HG03520 (cell line): ENCODE measurements at regions not wholly inside any gene's neighbourhood (a gene's known extent, or its start where the extent isn't known, plus 50 kb on each side); places are given as distances from the start of the nearest gene placed in this dataset.
"Not testable (repeated sequence)": the region's sequence is repeated elsewhere in the genome, so short reads cannot be mapped to it uniquely, and the experiment has no call there.

Experiments used
- ATAC-seq: cut with Tn5 transposase; IDR thresholded peaks from one replicate; pipeline ENCODE4 v1.9.1; 2021; ENCODE audit warnings: mild to moderate bottlenecking, moderate library complexity; ENCODE audit not compliant: unreplicated experiment

DNA sequence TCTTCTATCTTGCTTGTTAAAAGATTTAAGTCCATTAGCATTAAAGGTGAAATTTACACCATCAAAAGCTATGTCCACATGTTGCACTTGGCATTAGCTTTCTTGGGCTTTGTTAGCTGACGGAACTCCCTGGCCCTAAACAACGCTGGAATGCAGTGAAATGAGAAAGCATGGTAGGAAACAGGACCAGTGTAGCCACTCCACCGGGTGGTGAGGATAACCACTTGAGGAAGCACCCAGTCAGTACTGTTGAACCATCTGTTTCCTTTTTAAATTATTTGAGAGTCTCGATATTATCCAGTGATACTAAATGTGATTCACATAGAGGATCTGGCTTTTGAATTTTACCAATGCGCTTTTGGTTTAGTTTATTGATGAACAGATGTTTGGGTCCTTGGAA is 374.9 kb upstream of the NOX3 start:
- ATAC-seq, result no peak

DNA sequence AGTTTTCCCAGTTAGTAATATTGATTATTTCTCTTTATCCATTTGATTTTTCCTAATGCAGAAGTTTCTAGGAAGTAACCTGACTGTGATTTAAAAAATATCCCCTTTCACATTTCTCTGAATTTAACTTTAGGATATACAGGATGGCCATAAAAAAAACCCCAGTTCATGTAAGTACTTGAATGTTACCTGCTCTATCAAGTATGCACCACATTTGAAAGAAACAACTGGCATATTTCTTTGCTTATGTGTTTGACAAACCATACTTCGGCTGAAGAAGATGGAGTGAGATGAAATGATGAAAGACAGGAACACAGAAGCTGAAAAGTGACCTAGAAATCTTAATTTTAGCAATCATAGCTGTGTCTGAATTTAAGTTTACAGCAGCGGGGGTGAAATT is 374.0 kb upstream of the NOX3 start:
- ATAC-seq, result no peak

DNA sequence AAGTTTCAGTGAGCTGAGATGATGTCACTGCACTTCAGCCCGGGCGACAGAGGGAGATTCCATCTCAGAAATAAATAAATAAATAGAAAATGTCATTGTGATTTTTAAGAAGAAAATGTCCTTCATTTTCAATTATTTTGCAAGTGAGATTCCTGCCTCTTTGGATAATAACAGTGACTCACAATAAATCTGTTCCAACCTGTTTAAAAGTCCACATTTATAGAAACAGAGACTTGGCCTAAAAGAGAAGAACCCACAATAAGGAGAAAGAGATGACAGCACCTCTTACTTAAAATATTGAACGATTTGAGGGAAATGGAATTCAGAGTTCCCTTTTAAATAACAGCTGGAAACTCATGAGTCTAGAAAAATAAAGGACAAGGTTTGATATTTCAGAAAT is 373.4 kb upstream of the NOX3 start:
- no peak for ATAC-seq

DNA sequence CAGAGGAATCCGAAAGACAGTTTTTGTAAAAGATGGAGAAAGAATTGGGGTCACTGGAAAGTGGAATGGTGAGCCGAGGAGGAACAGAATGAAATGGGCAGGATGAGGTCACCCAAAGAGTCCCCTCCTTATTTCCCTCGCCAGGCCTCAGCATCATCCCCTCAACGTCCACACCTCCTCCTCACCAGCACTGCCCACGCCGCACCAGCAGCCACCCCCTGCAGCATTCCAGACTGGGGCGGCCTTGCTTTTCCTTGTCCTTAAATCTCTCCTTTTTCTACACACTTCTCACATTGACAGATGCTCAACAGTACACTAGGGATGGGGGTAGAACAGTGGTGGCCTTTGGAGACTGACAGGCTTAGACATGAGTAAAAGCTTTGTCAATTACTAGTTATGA is 363.1 kb upstream of the NOX3 start:
- ATAC-seq, result no peak

DNA sequence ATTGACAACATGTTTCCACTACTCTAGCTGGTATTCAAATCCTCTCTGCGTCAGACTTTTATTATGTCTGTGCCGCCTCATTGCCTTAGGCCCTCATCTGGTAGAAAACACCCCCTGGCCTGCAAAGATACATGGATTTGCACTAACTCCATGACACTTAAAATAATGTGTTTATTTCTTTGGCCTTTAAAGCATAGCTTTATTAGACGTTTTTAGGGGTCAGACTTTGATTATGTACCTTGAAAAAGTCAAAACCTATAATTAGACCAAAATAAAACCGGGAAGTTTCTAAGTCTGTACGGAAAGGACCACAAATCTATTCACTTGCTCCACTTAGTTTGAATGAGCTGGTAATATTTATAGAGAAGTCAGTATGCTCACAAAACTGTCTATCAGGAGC is 357.9 kb upstream of the NOX3 start:
- ATAC-seq, result no peak

DNA sequence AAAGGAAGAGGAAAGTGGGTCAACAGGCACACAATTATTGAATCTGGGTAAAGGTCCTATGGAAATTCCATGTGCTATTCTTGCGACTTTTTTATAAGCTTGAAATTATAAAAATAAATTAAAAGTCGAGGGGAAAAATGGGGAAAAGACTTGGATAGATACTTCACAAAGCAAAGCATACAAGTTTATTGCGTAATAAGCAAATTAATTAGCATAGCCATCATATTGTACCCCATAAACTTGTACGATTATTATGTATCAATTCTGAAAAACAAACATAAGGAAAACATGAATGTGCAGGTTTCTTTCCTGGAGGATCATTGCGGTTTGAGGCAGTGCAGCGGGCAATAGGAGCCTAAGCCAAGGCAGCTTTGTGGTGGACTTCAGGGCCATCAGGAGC is 351.6 kb upstream of the NOX3 start:
- no peak for ATAC-seq

DNA sequence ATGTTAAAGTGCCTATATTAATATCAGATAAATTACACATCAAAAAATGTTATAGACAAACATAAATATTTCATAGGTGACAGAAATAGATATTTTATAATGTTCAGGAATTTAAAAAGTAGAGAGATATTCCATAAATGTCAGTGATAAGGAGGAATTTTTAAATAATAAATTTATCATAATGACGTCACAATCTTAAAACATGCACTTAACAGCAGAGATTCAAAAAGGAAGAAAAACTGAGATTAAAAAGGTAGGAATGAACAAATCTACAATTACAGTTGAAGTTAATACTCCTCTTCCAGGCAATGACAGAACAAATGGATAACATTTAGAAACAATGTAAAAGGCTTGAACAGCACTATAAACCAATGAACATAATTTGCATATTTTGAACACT is 345.4 kb upstream of the NOX3 start:
- no peak for ATAC-seq

DNA sequence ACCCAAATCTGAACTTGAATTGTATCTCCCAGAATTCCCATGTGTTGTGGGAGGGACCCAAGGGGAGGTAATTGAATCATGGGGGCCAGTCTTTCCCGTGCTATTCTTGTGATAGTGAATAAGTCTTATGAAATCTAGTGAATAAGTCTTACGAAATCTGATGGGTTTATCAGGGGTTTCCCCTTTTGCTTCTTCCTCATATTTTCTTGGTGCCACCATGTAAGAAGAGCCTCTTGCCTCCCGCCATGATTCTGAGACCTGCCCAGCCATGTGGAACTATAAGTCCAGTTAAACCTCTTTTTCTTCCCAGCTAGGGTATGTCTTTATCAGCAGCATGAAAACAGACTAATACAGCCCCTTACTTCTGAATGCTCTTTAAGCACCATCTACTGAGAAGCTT is 343.2 kb upstream of the NOX3 start:
- ATAC-seq, result not testable (repeated sequence)

DNA sequence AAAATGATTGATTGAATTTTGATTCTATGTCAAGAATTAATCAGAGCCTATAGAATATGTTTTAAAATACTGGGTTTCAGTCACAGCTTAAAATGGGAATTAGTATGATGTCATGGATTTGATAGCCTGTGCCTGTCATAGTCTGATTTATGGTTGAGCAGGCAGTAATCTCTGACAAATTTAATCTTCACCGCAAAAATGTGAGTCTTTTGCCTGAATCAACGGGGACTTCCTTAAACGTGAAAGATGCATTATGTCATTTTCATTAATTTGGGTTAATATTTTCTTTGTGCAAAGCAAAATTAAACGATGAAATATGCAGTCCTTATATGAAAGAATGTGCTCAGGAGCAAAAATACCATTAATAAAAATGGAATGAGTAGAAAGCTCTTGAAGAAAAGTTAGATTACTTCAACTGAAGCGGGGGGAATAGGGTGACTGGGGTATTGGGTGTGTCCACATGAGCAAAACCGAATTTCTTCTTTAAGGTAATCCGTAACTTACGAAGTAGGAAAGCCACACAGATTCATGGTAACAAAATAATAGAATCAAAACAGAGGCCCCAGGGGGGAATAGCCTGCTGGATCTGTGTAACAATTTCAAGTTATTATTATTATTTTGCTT is 339.6 kb upstream of the NOX3 start:
- ATAC-seq, result no peak

DNA sequence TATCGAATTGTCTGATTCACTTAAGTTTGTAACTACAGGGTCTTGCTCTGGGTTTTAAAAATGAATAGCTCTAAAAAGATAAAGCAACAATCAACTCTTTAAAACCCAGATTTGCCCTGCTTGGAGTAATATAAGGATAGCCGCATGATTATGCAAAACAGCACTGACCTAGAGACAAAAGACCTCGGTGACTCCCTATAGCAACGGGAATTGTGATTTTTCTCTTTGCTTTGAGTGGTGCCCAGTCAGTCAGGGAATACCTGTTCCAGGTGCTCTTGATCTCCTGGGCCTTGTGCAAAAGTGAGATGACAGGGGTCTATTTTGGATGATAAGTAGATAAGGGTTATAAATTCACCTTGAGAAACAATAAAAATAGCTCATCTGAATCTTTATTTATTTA is 336.3 kb upstream of the NOX3 start:
- no peak for ATAC-seq

DNA sequence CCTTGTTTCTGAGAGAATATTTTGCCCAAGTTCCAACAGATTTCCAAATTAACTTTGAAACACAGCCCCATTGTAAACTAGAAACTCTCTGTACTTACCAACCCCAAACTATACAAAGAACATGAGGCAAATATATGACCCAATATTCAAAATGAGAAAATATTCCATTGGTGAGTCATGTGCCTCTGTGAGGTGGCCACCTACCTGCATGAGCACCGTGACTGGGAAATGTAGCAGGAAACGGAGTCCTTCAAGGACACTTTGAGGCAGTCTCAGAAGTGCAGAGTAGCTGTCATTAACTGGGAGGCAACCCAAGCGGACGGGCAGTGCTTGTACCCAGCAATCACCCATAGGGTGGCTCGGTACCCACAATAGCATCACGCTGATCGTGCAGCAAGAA is 335.5 kb upstream of the NOX3 start:
- ATAC-seq, result no peak

DNA sequence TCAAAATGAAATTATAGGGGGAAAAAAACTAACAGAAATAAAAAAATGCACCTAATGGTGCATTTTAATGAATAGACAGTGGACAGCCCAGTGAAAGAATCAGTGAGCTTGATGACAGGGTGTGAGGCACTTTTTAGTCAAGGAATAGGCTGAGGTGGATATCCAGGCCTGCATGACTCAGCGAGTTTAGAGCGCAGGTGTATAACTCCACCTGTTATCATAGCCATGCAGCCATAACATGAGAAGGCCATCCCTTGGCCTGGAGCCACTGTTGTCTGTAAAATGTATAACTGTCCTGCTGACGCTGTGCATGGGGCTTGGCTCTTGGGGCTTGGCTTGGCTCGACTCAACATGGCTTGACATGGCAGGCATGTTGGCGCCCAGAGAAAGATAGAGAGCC is 331.5 kb upstream of the NOX3 start:
- ATAC-seq, result no peak

DNA sequence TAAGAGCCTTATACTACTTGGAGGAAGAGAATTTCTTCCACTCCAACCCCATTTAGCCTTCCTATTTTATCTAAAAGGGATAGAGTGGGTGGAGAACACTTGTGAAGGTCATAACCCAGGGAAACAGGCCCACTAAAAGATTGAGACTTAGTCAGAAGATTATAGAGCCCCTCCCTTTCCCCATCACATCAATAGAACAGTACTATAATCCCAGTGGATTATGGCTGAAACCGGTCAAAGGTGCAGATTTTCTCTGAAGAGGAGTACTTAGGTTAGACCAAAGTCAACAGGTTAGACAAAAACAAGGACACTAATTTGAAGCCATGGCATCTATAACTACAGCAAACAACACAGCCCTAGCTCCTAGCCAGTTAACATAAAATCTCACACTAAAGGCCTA is 330.9 kb upstream of the NOX3 start:
- no peak for ATAC-seq

DNA sequence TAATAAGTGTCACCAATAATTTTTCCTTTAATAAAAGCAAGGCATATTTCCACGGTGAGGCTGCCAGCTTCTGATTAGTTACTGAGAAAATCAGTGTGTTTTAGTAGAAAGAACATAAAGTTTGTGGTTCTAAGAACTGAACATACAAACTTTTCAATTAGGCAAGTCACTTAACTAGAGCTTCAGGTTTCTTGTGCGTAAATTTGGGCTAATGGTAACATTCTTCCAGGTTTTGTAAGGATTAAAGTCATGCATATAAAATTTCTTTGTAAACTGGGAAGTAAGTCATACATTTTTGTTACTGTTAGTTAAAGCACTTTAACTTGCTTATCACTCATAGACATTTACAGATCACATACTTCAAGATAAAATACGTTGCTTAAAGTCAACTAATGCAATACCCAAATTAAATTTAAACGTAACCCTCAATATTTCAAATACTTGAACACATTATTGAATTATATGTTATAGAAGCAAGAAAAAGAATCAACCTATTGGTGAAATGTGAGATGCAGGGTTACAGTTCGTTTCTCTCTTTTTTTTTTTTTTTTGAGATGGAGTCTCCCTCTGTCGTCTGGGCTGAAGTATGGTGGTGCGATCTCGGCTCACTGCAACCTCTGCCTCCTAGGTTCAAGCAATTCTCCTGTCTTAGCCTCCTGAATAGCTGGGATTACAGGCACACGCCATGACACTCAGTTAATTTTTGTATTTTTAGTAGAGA is 327.3 kb upstream of the NOX3 start:
- no peak for ATAC-seq

DNA sequence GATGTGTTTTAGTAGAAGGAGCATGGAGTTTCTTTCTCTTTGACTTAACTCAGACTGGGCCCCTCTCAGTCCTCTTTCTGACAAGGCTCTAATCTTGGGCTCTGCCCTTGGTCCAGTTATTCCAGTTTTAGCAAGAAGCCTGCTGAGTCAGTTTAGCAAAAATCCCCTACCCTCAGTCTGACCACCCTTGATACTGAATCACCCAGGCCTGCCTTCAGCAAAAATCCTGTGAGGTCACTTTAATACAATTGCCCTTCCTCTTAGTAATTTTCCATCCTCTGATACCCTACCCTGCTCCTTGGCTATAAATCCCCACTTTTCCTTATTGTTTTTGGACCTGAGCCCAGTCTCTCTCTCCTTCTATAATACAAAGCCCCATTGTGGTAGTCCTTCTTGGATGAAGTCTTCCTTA is 326.7 kb upstream of the NOX3 start:
- ATAC-seq, result no peak

DNA sequence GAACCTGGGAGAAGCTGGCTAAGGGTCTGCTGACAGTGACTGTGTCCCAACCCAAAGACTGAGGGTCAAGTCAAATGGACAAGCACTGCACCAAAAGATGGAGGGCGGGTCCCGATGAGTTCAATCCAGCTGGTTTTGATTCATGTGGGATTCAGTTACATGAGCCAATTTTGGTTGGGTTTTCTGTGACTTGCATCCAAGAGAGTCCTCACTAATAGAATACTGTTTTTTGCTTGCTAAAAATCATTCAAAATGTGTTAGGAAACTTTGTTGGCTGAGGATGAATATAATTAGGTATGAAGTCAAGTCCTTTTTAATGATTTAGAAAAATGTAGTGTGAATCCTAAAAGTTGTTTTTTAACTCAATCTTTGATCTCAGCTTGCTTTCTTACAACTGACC is 323.8 kb upstream of the NOX3 start:
- ATAC-seq, result no peak

DNA sequence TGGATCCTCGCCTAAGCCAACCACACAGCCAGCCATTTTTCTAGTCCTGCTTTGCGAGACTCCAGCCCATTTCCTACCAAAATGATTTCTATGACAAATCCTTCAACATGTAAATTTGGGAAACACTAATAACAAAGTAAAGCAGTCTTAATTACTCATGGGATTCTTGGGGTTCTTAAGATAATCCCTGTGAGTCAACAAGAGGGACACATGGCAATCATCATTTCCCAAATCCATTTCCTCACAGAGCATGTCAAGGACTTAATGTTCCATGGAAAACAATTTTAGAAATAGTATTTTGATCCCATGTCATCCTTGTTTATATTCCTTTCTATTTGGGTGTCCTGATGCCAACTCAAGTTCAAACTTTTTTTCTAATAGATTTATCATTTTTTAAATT is 322.7 kb upstream of the NOX3 start:
- no peak for ATAC-seq

DNA sequence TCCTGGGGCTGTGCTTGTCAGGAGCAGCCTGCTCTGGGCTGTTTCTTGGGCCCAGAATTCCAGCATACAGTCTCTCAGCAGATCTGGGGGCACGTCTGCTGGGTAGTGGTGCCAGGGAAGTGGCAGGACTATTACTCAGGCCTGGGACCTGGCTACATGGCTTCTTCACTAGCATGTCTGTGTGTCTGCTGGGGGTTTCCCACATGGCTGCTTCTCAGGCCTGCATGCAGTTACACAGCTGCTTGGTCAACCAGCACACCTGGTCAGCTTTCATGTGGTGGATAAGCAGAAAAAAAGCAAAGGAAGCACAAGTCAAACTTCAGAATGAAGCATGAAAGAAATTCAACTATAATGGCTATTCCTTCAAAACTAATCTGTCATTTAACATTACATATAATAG is 316.2 kb upstream of the NOX3 start:
- ATAC-seq, result no peak

DNA sequence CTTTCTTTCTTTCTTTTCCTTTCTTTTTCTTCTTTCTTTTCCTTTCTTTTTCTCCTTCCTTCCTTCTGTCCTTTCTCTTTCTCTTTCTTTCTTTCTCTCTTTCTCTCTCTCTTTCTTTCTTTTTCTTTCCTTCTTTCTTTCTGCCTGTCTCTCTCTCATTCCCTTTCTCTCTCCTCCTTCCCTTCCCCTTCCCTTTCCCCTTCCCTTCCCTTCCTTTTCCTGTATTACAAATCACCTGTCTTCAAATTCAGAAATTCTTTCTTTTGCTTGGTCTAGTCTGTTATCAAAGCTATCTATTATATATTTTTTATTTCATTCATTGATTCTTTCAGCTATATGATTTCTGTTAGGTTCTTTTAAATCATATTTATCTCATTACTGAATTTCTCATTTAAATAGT is 315.2 kb upstream of the NOX3 start:
- ATAC-seq, result no peak

DNA sequence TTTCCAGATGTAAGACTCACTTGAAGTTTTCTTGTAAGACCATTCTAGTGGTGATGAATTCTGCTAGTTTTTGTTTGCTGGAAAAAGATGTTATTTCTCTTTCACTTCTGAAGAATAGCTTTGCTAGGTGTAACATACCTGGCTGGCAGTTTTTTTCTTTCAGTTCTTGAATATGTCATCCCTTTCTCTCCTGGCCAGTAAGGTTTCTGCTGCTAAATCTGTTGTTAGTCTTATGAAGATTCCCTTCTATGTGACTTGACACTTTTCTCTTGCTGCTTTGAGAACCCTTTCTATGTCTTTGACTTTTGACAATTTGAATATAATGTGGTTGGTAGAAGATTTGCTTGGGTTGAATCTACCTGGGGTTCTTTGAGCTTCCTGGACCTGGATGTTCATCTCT is 314.7 kb upstream of the NOX3 start:
- ATAC-seq, result no peak

DNA sequence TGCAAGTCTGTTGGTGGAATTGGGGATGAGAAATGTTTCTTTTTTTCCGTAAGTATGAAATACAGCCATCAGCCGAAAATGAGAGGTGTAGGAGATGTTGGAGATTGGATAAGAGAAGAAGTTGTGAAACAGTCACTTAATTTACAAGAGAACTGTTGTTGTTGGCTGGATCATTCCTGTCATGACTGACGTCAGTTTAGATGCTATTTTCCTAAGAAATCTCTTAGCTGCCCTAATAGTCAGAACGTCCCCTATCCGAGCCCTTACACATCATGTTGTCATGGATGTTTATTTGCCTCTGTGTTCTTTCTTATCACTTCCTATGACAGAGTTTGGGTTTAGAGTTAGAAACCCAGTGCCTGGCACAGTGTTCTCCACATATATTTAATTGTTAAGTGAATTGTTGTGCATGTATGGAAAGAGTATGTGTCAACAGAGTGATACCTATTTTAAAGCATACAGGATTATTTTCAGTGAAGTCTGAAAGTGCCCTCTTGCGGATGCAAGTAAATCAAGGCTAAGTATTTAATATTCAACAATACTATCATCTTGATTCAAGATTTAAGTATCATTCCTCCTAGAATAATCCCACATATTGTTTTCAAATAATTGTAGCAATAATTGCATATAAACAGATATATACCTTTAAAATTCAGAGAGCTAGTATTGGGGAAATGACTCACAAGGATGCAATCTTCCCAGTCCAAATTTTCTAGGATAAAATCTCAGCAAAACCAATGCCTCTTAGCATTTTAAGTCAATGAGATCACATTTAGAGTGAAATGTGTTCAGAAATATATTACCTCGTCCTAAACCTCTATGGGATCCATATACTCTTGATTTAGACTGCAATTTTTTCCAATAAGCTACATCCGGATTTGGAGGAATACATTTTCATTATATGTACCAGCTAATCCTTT is 309.9 kb upstream of the NOX3 start:
- no peak for ATAC-seq

DNA sequence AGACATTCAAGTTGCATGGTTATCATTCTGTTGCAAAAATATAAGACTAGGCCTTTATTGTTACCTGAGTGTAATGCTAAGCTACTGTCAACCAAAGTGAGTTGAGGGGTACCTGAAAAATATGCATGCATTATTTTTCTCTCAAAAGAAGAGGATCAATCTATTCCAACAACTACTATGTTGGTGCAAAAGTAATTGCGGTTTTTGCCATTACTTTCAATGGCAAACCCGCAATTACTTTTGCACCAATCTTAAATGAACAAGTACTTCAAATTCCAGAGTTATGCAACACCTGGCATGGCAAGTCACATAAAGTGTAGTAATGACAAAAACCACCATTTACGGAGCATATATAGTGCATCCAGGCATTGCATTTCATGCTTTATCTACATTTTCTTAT is 307.0 kb upstream of the NOX3 start:
- no peak for ATAC-seq
